Dendritic cell treated with granulocyte-macrophage colony-stimulating factor and Interleukin-4, amounts not matched to agents 40 ng/mL and 50 ng/mL, for 4 days (primary cell): ENCODE measurements at regions not wholly inside any gene's neighbourhood (a gene's known extent, or its start where the extent isn't known, plus 50 kb on each side); places are given as distances from the start of the nearest gene placed in this dataset.

Experiments used
- H3K27ac Mint-ChIP-seq: one replicate; pipeline ENCODE4 v1.8.0; 2022; ENCODE audit warnings: mild to moderate bottlenecking, mixed read lengths
- H3K27me3 Mint-ChIP-seq: one replicate; pipeline ENCODE4 v1.8.0; 2022; ENCODE audit warnings: mild to moderate bottlenecking, mixed read lengths
- H3K36me3 Mint-ChIP-seq: one replicate; pipeline ENCODE4 v1.8.0; 2022; ENCODE audit warnings: low read depth, mixed read lengths
- H3K4me1 Mint-ChIP-seq: one replicate; pipeline ENCODE4 v1.8.0; 2022; ENCODE audit warnings: low read depth, mixed read lengths
- H3K4me3 Mint-ChIP-seq: one replicate; pipeline ENCODE4 v1.8.0; 2022; ENCODE audit warnings: mild to moderate bottlenecking, moderate library complexity, mixed read lengths
- H3K9me3 Mint-ChIP-seq: one replicate; pipeline ENCODE4 v1.8.0; 2022; ENCODE audit warnings: mixed read lengths
- intact Hi-C: fragments of 100-400 bp; cut with micrococcal nuclease; formaldehyde crosslinking; loops from one replicate; pipeline ENCODE4 v1.15.0; 2022

GRCh38 chr4:104983615-104984179 is 163.0 kb upstream of the TET2 start:
- peaks cover 12% of the 10 kb centered on the region for H3K4me1 Mint-ChIP-seq
- H3K27ac Mint-ChIP-seq, result no peak overlapping the region
- no peaks in the 10 kb centered on the region for H3K36me3 Mint-ChIP-seq
- peaks cover 33% of the 10 kb centered on the region for H3K9me3 Mint-ChIP-seq
- no peak overlapping the region for H3K4me3 Mint-ChIP-seq
- intact Hi-C loops, result no loop called here
- H3K27me3 Mint-ChIP-seq, result no peaks in the 10 kb centered on the region

- H3K9me3 Mint-ChIP-seq, result peaks cover 10% of the 10 kb centered on the region
- no peaks in the 10 kb centered on the region for H3K27me3 Mint-ChIP-seq
- intact Hi-C loops, result no loop called here
- H3K4me1 Mint-ChIP-seq, result peaks cover 22% of the 10 kb centered on the region
- no peaks in the 10 kb centered on the region for H3K36me3 Mint-ChIP-seq
- H3K4me3 Mint-ChIP-seq, result no peak overlapping the region
- H3K27ac Mint-ChIP-seq, result no peak overlapping the region
Measured at GRCh38 chr4:104986306-104986705, 160.4 kb upstream of the TET2 start.

GRCh38 chr4:104989371-104989770 is 157.3 kb upstream of the TET2 start:
- intact Hi-C loops, result no loop called here
- Mint-ChIP-seq H3K4me1 (peaks cover 28% of the 10 kb centered on the region), H3K36me3 (peaks cover 11% of the 10 kb centered on the region), H3K9me3 (peaks cover 19% of the 10 kb centered on the region), H3K4me3 (no peak overlapping the region), H3K27me3 (no peaks in the 10 kb centered on the region), H3K27ac (no peak overlapping the region)

GRCh38 chr4:105002278-105002677 is 144.4 kb upstream of the TET2 start:
- Mint-ChIP-seq H3K27me3 (no peaks in the 10 kb centered on the region), H3K4me3 (no peak overlapping the region), H3K4me1 (peaks cover 5% of the 10 kb centered on the region), H3K9me3 (no peaks in the 10 kb centered on the region), H3K36me3 (no peaks in the 10 kb centered on the region), H3K27ac (no peak overlapping the region)
- intact Hi-C loops, result no loop called here

- H3K4me1 Mint-ChIP-seq, result peaks cover 18% of the 10 kb centered on the region
- peak overlapping the region; percentile 85 for H3K27ac Mint-ChIP-seq
- H3K27me3 Mint-ChIP-seq, result no peaks in the 10 kb centered on the region
- peaks cover 18% of the 10 kb centered on the region for H3K9me3 Mint-ChIP-seq
- intact Hi-C loops, result loop anchor here (1.0 to 5.0 kb wide), 2 partner anchors 43 to 48 kb away; no protein-coding TSS in a partner anchor
- H3K36me3 Mint-ChIP-seq, result peaks cover 8% of the 10 kb centered on the region
- no peak overlapping the region for H3K4me3 Mint-ChIP-seq
Measured at GRCh38 chr4:105014234-105014633, 132.4 kb upstream of the TET2 start.

- intact Hi-C loops, result loop anchor here (1.0 to 5.0 kb wide), 2 partner anchors 43 to 48 kb away; no protein-coding TSS in a partner anchor
- peaks cover 18% of the 10 kb centered on the region for H3K4me1 Mint-ChIP-seq
- peak overlapping the region; percentile 85 for H3K27ac Mint-ChIP-seq
- H3K36me3 Mint-ChIP-seq, result peaks cover 8% of the 10 kb centered on the region
- peaks cover 17% of the 10 kb centered on the region for H3K9me3 Mint-ChIP-seq
- H3K4me3 Mint-ChIP-seq, result peak overlapping the region; percentile 6
- no peaks in the 10 kb centered on the region for H3K27me3 Mint-ChIP-seq
Measured at GRCh38 chr4:105014635-105015034, 132.0 kb upstream of the TET2 start.

- H3K27ac Mint-ChIP-seq, result no peak overlapping the region
- intact Hi-C loops, result no loop called here
- no peaks in the 10 kb centered on the region for H3K36me3 Mint-ChIP-seq
- H3K9me3 Mint-ChIP-seq, result peaks cover 6% of the 10 kb centered on the region
- H3K4me3 Mint-ChIP-seq, result no peak overlapping the region
- no peaks in the 10 kb centered on the region for H3K27me3 Mint-ChIP-seq
- H3K4me1 Mint-ChIP-seq, result peaks cover 18% of the 10 kb centered on the region
Measured at GRCh38 chr4:105015750-105016149, 130.9 kb upstream of the TET2 start.

GRCh38 chr4:105022811-105023667 is 123.6 kb upstream of the TET2 start:
- no peak overlapping the region for H3K4me3 Mint-ChIP-seq
- intact Hi-C loops, result no loop called here
- H3K4me1 Mint-ChIP-seq, result peaks cover 17% of the 10 kb centered on the region
- H3K36me3 Mint-ChIP-seq, result no peaks in the 10 kb centered on the region
- peak overlapping the region; percentile 24 for H3K27ac Mint-ChIP-seq
- H3K9me3 Mint-ChIP-seq, result peaks cover 16% of the 10 kb centered on the region
- H3K27me3 Mint-ChIP-seq, result no peaks in the 10 kb centered on the region

GRCh38 chr4:105023668-105024055 is 123.0 kb upstream of the TET2 start:
- no peak overlapping the region for H3K4me3 Mint-ChIP-seq
- H3K27ac Mint-ChIP-seq, result peak overlapping the region; percentile 24
- no peaks in the 10 kb centered on the region for H3K27me3 Mint-ChIP-seq
- H3K36me3 Mint-ChIP-seq, result no peaks in the 10 kb centered on the region
- intact Hi-C loops, result no loop called here
- peaks cover 17% of the 10 kb centered on the region for H3K4me1 Mint-ChIP-seq
- H3K9me3 Mint-ChIP-seq, result peaks cover 16% of the 10 kb centered on the region

GRCh38 chr4:105025263-105026017 is 121.2 kb upstream of the TET2 start:
- H3K36me3 Mint-ChIP-seq, result no peaks in the 10 kb centered on the region
- peaks cover 27% of the 10 kb centered on the region for H3K9me3 Mint-ChIP-seq
- no peaks in the 10 kb centered on the region for H3K27me3 Mint-ChIP-seq
- H3K4me3 Mint-ChIP-seq, result no peak overlapping the region
- H3K4me1 Mint-ChIP-seq, result peaks cover 17% of the 10 kb centered on the region
- H3K27ac Mint-ChIP-seq, result no peak overlapping the region
- intact Hi-C loops, result no loop called here

- no peaks in the 10 kb centered on the region for H3K27me3 Mint-ChIP-seq
- H3K36me3 Mint-ChIP-seq, result no peaks in the 10 kb centered on the region
- H3K4me3 Mint-ChIP-seq, result no peak overlapping the region
- no peak overlapping the region for H3K27ac Mint-ChIP-seq
- no peaks in the 10 kb centered on the region for H3K4me1 Mint-ChIP-seq
- intact Hi-C loops, result no loop called here
- peaks cover 28% of the 10 kb centered on the region for H3K9me3 Mint-ChIP-seq
Measured at GRCh38 chr4:105036991-105037390, 109.7 kb upstream of the TET2 start.

GRCh38 chr4:105042451-105042850 is 104.2 kb upstream of the TET2 start:
- no peaks in the 10 kb centered on the region for H3K36me3 Mint-ChIP-seq

GRCh38 chr4:105050896-105051295 is 95.8 kb upstream of the TET2 start:
- Mint-ChIP-seq H3K36me3 (peaks cover 13% of the 10 kb centered on the region), H3K9me3 (peaks cover 17% of the 10 kb centered on the region), H3K4me1 (peaks cover 28% of the 10 kb centered on the region), H3K4me3 (no peak overlapping the region), H3K27me3 (no peaks in the 10 kb centered on the region), H3K27ac (peak overlapping the region; percentile 4)
- intact Hi-C loops, result loop anchor here (10.0 kb wide), 1 partner anchor 176 kb away; no protein-coding TSS in a partner anchor

More at GRCh38 chr4:105042451-105042850, 104.2 kb upstream of the TET2 start:
- intact Hi-C loops, result no loop called here
- H3K27me3 Mint-ChIP-seq, result no peaks in the 10 kb centered on the region
- no peak overlapping the region for H3K27ac Mint-ChIP-seq
- H3K4me3 Mint-ChIP-seq, result no peak overlapping the region
- peaks cover 5% of the 10 kb centered on the region for H3K4me1 Mint-ChIP-seq
- peaks cover 30% of the 10 kb centered on the region for H3K9me3 Mint-ChIP-seq
